ENCODE measurements at regions not wholly inside any gene's neighbourhood (a gene's known extent, or its start where the extent isn't known, plus 50 kb on each side); places are given as distances from the start of the nearest gene placed in this dataset.

DNA sequence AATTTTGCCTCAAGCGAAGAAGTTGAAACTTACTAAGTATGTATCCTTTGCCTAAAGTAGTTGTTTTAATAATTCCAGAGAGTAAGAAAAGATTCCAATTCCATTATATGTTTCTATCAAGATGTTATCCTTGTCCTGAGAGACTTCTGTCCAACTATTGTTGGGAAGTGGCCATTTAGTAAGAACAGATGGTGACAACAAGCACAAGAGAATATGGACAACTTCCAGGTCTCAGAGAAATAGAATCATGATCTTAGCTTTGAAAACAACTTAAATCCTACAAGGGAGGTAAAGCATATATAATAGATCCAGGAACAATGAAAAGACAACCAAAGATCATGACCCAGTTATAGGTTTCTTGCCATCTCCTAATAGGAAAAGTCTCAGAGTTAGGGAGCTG is 486.6 kb upstream of the PCDH10 start:
- no peaks in the 10 kb centered on the region for H3K79me2 ChIP-seq (ENCODE audit: insufficient read depth, low read length)

More for the DNA sequence above, 486.6 kb upstream of the PCDH10 start:
- Histone ChIP-seq H3K36me3 (replicated peaks in 1 of 2; ENCODE audit: control insufficient read depth in 1 of 2, insufficient read depth in 2 of 2, low read length in 2 of 2) (no peaks in the 10 kb centered on the region), H3K4me3 (replicated peaks in 1 of 3; ENCODE audit: insufficient read depth in 1 of 3, low read depth in 2 of 3, low read length in 3 of 3) (no peak overlapping the region), H3K27ac (ENCODE audit: extremely low read length, insufficient read depth, low read length) (no peak overlapping the region), H3K4me2 (ENCODE audit: low read depth, low read length) (no peak overlapping the region), H2AFZ (ENCODE audit: low read length) (no peak overlapping the region), H3K9me3 (ENCODE audit: low read length) (no peaks in the 10 kb centered on the region), H3K4me1 (ENCODE audit: insufficient read depth, low read length) (no peaks in the 10 kb centered on the region), H3K9ac (ENCODE audit: insufficient read depth, low read depth, low read length) (no peak overlapping the region), H4K20me1 (ENCODE audit: insufficient read depth, low read length) (no peaks in the 10 kb centered on the region), H3K27me3 (ENCODE audit: control insufficient read depth in 1 of 2, insufficient read depth in 2 of 2, low read length in 2 of 2) (no peaks in the 10 kb centered on the region)
- in situ Hi-C loops (cut with HindIII; ENCODE audit: extremely low pct_ligation_motif_present, low pct_unique_long_range_greater_than_20kb) (no loop called here), intact Hi-C loops (cut with micrococcal nuclease; ENCODE audit: unreplicated experiment) (no loop called here)
- no TSS peak for BruUV-seq (replicated peaks)
- FAIRE-seq, result no peak
- no peak for DNase-seq (ENCODE audit: low spot score)
- whole genome bisulfite sequencing (ENCODE audit: low lambda C conversion rate), result 4% methylated on average over 1 of the region's 1 CpG
- no peak for ATAC-seq
- TF ChIP-seq ZNF891 (CRISPR knock-in tag; IDR thresholded peaks at IDR 0.05) (no peak), HMGA1 (CRISPR knock-in tag; conservative IDR thresholded peaks at IDR 0.05) (no peak), EEA1 (CRISPR knock-in tag; IDR thresholded peaks at IDR 0.05; ENCODE audit: borderline replicate concordance) (no peak), ZBTB38 (CRISPR knock-in tag; IDR thresholded peaks at IDR 0.05) (no peak), ZNF790 (CRISPR knock-in tag; IDR thresholded peaks at IDR 0.05; ENCODE audit: borderline replicate concordance) (no peak), ZNF772 (CRISPR knock-in tag; IDR thresholded peaks at IDR 0.05) (no peak)
- TF ChIP-seq, protein P1, sequence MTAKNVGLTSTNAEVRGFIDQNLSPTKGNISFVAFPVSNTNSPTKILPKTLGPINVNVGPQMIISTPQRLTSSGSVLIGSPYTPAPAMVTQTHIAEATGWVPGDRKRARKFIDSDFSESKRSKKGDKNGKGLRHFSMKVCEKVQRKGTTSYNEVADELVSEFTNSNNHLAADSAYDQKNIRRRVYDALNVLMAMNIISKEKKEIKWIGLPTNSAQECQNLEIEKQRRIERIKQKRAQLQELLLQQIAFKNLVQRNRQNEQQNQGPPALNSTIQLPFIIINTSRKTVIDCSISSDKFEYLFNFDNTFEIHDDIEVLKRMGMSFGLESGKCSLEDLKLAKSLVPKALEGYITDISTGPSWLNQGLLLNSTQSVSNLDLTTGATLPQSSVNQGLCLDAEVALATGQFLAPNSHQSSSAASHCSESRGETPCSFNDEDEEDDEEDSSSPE (CRISPR knock-in tag; IDR thresholded peaks at IDR 0.05), result no peak
- TF ChIP-seq, protein P2, sequence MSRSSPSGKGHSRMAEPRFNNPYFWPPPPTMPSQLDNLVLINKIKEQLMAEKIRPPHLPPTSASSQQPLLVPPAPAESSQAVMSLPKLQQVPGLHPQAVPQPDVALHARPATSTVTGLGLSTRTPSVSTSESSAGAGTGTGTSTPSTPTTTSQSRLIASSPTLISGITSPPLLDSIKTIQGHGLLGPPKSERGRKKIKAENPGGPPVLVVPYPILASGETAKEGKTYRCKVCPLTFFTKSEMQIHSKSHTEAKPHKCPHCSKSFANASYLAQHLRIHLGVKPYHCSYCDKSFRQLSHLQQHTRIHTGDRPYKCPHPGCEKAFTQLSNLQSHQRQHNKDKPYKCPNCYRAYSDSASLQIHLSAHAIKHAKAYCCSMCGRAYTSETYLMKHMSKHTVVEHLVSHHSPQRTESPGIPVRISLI (CRISPR knock-in tag; IDR thresholded peaks at IDR 0.05; ENCODE audit: borderline replicate concordance), result no peak
- TF ChIP-seq, protein P3, sequence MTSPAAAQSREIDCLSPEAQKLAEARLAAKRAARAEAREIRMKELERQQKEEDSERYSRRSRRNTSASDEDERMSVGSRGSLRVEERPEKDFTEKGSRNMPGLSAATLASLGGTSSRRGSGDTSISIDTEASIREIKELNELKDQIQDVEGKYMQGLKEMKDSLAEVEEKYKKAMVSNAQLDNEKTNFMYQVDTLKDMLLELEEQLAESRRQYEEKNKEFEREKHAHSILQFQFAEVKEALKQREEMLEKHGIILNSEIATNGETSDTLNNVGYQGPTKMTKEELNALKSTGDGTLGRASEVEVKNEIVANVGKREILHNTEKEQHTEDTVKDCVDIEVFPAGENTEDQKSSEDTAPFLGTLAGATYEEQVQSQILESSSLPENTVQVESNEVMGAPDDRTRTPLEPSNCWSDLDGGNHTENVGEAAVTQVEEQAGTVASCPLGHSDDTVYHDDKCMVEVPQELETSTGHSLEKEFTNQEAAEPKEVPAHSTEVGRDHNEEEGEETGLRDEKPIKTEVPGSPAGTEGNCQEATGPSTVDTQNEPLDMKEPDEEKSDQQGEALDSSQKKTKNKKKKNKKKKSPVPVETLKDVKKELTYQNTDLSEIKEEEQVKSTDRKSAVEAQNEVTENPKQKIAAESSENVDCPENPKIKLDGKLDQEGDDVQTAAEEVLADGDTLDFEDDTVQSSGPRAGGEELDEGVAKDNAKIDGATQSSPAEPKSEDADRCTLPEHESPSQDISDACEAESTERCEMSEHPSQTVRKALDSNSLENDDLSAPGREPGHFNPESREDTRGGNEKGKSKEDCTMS (CRISPR knock-in tag; conservative IDR thresholded peaks at IDR 0.05), result no peak
- TF ChIP-seq, protein P4, sequence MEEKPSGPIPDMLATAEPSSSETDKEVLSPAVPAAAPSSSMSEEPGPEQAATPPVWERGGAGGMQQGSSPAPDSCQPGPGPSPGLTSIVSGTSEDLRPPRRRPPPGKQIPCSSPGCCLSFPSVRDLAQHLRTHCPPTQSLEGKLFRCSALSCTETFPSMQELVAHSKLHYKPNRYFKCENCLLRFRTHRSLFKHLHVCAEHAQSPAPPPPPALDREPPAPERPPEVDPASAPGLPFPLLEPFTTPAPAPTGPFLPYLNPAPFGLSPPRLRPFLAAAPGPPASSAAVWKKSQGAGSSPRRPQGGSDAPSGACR (CRISPR knock-in tag; IDR thresholded peaks at IDR 0.05), result no peak
- ChIA-PET POLR2A (no interaction called here), CTCF (ENCODE audit: low intra/inter-chr PET ratio, low total read pairs) (no interaction called here)

All from HepG2 (cell line).